Omental fat pad (tissue), 3 donors: ENCODE measurements at regions not wholly inside any gene's neighbourhood (a gene's known extent, or its start where the extent isn't known, plus 50 kb on each side); places are given as distances from the start of the nearest gene placed in this dataset.
"Not testable (repeated sequence)": the region's sequence is repeated elsewhere in the genome, so short reads cannot be mapped to it uniquely, and the experiment has no call there.

Experiments
- ATAC-seq: fragments of 150-250 bp; one replicate; pipeline ENCODE4 v1.9.1; 2016; ENCODE audit warnings: mild to moderate bottlenecking, moderate library complexity; ENCODE audit not compliant: low FRiP score
- DNase-seq: peaks from one replicate; pipeline ENCODE4 v3.0.0-alpha.2; 2019; ENCODE audit warnings: low spot score
- CTCF ChIP-seq, 3 donors: fragments of 450-650 bp; IDR thresholded peaks; one replicate each; pipeline ENCODE4 v1.5.1; 2016 to 2017; ENCODE audit warnings: antibody characterized with exemption in 3 of 3, mild to moderate bottlenecking in 3 of 3, moderate library complexity in 2 of 3

DNA sequence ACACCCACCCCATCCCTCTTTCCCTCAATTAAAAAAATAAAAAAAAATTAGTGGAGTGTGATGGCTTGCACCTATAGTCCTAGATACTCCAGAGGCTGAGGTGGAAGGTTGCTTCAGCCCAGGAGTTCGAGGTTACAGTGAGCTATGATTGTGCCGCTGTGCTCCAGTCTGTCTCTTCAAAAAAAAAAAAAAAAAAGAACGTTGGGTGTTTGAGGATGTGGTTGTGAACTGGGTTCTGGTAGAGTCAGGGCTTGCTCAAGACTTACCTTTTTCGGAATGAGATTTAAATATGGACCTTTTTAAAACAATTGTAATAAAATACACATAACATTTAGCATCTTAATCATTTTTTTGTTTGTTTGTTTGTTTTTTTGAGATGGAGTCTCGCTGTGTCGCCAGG is 211.9 kb downstream of the OR2B2 start:
- ATAC-seq (no peak), DNase-seq (no peak)
- TF ChIP-seq CTCF (IDR thresholded peaks at IDR 0.05), result no peak

- DNase-seq, result no peak
- ATAC-seq, result no peak
- TF ChIP-seq CTCF (IDR thresholded peaks at IDR 0.05), result no peak
Observed at GRCh38 chr6:27694547-27694874, 217.7 kb downstream of the OR2B2 start.

- no peak for TF ChIP-seq CTCF (IDR thresholded peaks at IDR 0.05)
- DNase-seq, result no peak
Observed at GRCh38 chr6:27693766-27694546, 218.2 kb downstream of the OR2B2 start.

DNA sequence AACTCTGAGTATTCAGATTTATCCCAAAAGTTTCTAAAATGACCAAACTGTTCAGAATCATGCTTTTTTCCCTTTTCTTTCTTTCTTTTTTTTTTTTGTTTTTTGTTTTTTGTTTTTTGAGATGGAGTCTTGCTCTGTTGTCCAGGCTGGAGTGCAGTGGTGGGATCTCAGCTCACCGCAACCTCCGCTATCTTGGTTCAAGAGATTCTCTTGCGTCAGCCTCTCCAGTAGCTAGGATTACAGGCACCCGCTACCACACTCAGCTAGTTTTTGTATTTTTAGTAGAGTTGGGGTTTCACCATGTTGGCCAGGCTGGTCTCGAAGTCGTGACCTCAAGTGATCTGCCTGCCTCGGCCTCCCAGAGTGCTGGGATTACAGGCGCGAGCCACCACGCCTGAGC is 219.2 kb upstream of the ZNF184 start:
- not testable (repeated sequence) for DNase-seq, ATAC-seq

More at GRCh38 chr6:27693766-27694546, 218.2 kb downstream of the OR2B2 start:
- ATAC-seq, result peak; percentile 48

- ATAC-seq (peak; percentile 95), DNase-seq (peak; percentile 79)
- no peak for TF ChIP-seq CTCF (IDR thresholded peaks at IDR 0.05)
Observed at GRCh38 chr6:27688014-27688586, 215.2 kb upstream of the ZNF184 start.

DNA sequence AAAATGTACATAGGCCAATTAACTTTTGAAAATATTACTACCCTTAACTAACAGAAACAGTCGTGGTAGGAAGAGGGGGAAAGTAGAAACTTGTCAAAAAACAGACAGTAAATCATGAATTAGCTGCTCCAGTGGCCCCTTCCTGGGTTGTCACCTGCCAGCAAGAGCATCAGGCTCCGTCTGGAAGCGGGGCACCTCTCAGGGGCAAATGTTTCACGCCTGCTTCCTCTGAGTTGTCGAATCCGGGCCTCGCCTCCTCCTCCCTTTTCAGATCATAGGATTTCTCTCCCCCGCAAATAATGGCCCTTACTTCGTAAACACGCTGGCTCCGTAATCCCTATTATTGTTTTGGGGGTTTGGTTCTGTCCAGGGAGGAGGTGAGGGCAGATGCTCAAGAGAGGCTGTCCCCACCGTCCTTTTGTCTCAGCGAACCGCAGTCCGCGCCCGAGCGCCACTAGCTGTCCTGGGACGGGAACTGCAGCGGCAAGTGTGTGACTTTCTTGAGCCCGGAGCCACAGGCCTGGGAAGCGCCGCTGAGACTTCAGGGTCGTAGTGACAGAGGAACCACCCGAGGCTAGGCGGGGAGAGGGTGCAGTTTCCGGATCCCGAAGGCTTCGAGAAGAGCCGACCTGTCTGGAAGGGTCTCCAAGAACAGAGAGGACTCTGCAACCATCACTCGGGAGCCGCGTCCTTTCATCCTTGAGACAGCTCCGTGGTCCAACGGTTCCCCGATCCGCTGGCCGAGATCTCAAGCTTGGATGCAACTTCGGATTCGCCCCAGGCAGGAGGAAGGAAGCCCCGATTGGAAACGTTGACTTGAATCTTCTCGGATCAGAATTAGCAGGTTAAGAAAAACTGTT is 214.5 kb upstream of the ZNF184 start:
- ATAC-seq, result peak; percentile 70
- no peak for TF ChIP-seq CTCF (IDR thresholded peaks at IDR 0.05)
- peak; percentile 35 for DNase-seq

GRCh38 chr6:27685279-27685678 is 212.4 kb upstream of the ZNF184 start:
- no peak for TF ChIP-seq CTCF (IDR thresholded peaks at IDR 0.05)
- ATAC-seq, result no peak
- no peak for DNase-seq
